Activated naive CD8-positive, alpha-beta T cell treated with anti-CD3 and anti-CD28 coated beads for 36 hours (primary cell): ENCODE measurements at regions not wholly inside any gene's neighbourhood (a gene's known extent, or its start where the extent isn't known, plus 50 kb on each side); places are given as distances from the start of the nearest gene placed in this dataset.
"Not testable (repeated sequence)": the region's sequence is repeated elsewhere in the genome, so short reads cannot be mapped to it uniquely, and the experiment has no call there.

Experiments
- DNase-seq: peaks from one replicate; pipeline ENCODE4 v3.0.0; 2021
- H3K27ac Mint-ChIP-seq: one replicate; pipeline ENCODE4 v1.8.0; 2022; ENCODE audit warnings: mild to moderate bottlenecking, moderate library complexity, mixed read lengths
- H3K27me3 Mint-ChIP-seq: one replicate; pipeline ENCODE4 v1.8.0; 2022; ENCODE audit warnings: mild to moderate bottlenecking, mixed read lengths
- H3K36me3 Mint-ChIP-seq: one replicate; pipeline ENCODE4 v1.8.0; 2021; ENCODE audit warnings: mild to moderate bottlenecking, mixed read lengths
- H3K4me1 Mint-ChIP-seq: one replicate; pipeline ENCODE4 v1.8.0; 2021; ENCODE audit warnings: mixed read lengths
- H3K4me3 Mint-ChIP-seq: one replicate; pipeline ENCODE4 v1.8.0; 2022; ENCODE audit warnings: mild to moderate bottlenecking, moderate library complexity, mixed read lengths
- H3K9me3 Mint-ChIP-seq: one replicate; pipeline ENCODE4 v1.8.0; 2022; ENCODE audit warnings: mixed read lengths

GRCh38 chr2:126117886-126118285, 538.1 kb upstream of the GYPC start:
- no peak overlapping the region for H3K27ac Mint-ChIP-seq
- no peaks in the 10 kb centered on the region for H3K27me3 Mint-ChIP-seq
- no peaks in the 10 kb centered on the region for H3K4me1 Mint-ChIP-seq

GRCh38 chr2:126145752-126146151, 510.2 kb upstream of the GYPC start:
- Mint-ChIP-seq H3K9me3 (peaks cover 10% of the 10 kb centered on the region), H3K36me3 (no peaks in the 10 kb centered on the region), H3K27me3 (no peaks in the 10 kb centered on the region), H3K4me3 (no peak overlapping the region), H3K4me1 (no peaks in the 10 kb centered on the region), H3K27ac (no peak overlapping the region)
- no peak for DNase-seq

More at GRCh38 chr2:126117886-126118285, 538.1 kb upstream of the GYPC start:
- Mint-ChIP-seq H3K9me3 (no peaks in the 10 kb centered on the region), H3K36me3 (no peaks in the 10 kb centered on the region), H3K4me3 (no peak overlapping the region)
- no peak for DNase-seq

DNA sequence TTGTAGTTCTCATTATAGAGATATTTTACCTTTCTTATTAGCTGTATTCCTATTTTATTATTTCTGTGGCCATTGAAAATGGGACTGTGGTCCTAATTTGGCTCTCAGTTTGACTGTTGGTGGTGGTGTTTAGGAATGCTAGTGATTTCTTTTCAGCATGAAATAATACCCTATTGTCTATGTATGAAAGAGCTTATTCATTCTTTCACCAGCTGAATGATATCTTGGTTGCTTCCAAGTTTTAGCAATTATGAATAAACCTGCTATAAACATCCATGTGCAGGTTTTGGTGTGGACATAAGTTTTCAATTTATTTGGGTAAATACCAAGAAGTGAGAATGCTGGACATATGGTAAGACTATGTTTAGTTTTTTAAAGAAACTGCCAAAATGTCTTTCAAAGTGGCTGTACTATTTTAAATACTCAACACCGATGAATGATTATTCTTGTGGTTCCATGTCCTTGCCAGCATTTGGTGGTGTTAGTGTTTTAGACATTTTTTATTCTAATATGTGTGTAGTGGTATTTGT, 501.6 kb upstream of the GYPC start:
- H3K4me1 Mint-ChIP-seq = no peaks in the 10 kb centered on the region
- no peak overlapping the region for H3K27ac Mint-ChIP-seq

GRCh38 chr2:126160950-126161349, 495.0 kb upstream of the GYPC start:
- not testable (repeated sequence) for H3K9me3 Mint-ChIP-seq, H3K4me1 Mint-ChIP-seq, H3K4me3 Mint-ChIP-seq, H3K36me3 Mint-ChIP-seq, DNase-seq, H3K27ac Mint-ChIP-seq, H3K27me3 Mint-ChIP-seq

More for the DNA sequence above, 501.6 kb upstream of the GYPC start:
- DNase-seq = no peak
- H3K36me3 Mint-ChIP-seq = no peaks in the 10 kb centered on the region
- H3K4me3 Mint-ChIP-seq = no peak overlapping the region
- peaks cover 8% of the 10 kb centered on the region for H3K27me3 Mint-ChIP-seq
- peaks cover 4% of the 10 kb centered on the region for H3K9me3 Mint-ChIP-seq

DNA sequence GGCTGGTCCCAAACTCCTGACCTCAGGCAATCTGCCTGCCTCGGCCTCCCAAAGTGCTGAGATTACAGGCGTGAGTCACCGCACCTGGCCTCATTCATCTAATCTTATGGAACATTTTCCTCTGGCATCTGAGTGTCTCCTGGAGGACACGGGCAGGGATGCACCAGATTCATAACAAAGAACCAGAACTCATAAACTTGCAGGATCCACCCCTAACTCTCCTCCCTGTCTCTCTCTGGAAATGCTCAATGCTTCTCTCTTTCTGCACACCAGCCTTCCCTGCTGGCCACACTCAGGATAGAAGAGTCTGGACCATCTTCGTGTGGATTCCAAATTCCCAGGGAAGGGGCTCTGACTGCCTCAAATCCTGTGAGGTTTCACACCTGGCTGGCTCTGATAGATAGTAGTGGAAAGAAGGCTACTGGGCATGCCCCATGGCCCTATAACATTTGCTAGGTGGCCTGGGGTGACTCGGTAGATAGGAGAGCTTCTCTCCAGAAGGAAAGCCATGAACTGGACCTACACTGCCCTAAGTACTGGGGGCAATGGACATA, 483.2 kb upstream of the GYPC start:
- no peaks in the 10 kb centered on the region for H3K27me3 Mint-ChIP-seq
- H3K4me1 Mint-ChIP-seq = no peaks in the 10 kb centered on the region
- no peaks in the 10 kb centered on the region for H3K9me3 Mint-ChIP-seq
- no peak for DNase-seq
- no peak overlapping the region for H3K27ac Mint-ChIP-seq
- H3K4me3 Mint-ChIP-seq = no peak overlapping the region
- no peaks in the 10 kb centered on the region for H3K36me3 Mint-ChIP-seq

DNA sequence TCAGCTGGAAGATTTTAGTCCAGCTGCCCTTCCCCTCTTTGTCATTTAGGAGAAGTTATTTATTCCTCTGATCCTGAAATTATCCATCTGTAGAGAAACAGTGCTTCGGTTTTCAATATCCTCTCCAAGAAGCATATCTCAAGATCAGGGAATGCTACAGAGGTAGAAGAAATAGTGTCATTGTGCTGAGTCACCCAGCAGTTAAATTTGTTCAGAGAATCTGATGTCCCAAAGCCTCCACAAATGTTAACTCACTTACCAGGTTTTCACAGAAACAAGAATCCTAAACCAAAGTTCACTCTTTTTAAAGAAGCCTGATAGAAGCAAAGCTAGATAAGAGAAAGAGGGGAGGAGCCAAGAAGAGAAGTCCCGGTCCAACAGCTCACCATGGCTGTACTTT, 480.7 kb upstream of the GYPC start:
- Mint-ChIP-seq H3K9me3 (no peaks in the 10 kb centered on the region), H3K4me3 (no peak overlapping the region), H3K36me3 (no peaks in the 10 kb centered on the region), H3K4me1 (no peaks in the 10 kb centered on the region), H3K27me3 (no peaks in the 10 kb centered on the region), H3K27ac (no peak overlapping the region)
- no peak for DNase-seq

GRCh38 chr2:126177479-126177878, 478.5 kb upstream of the GYPC start:
- no peak for DNase-seq
- H3K27me3 Mint-ChIP-seq = no peaks in the 10 kb centered on the region
- no peaks in the 10 kb centered on the region for H3K9me3 Mint-ChIP-seq
- no peak overlapping the region for H3K4me3 Mint-ChIP-seq
- no peaks in the 10 kb centered on the region for H3K4me1 Mint-ChIP-seq
- H3K27ac Mint-ChIP-seq = no peak overlapping the region
- no peaks in the 10 kb centered on the region for H3K36me3 Mint-ChIP-seq

- no peak overlapping the region for H3K4me3 Mint-ChIP-seq
- no peak overlapping the region for H3K27ac Mint-ChIP-seq
- DNase-seq = no peak
- H3K9me3 Mint-ChIP-seq = no peaks in the 10 kb centered on the region
- H3K27me3 Mint-ChIP-seq = no peaks in the 10 kb centered on the region
- no peaks in the 10 kb centered on the region for H3K36me3 Mint-ChIP-seq
- H3K4me1 Mint-ChIP-seq = no peaks in the 10 kb centered on the region
Measured at GRCh38 chr2:126187668-126188067, 468.3 kb upstream of the GYPC start.

DNA sequence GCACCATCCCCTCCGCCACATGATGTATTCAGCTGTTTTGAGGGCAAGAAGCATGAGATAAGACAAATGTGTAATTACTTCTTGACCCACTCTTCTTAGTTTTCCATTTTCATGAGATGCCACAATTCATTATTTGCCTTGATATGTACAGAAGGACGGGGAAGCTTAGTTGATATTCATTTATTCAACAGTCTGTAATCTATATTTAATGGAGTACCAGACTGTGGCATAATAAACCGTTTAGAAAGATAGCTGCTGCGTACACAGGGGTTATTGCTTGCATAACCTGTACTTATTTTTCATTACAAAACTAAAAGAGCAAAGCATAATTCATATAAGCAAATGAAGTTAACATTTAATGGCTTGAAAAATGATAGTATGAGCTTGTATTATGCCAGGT, 466.4 kb upstream of the GYPC start:
- no peak overlapping the region for H3K27ac Mint-ChIP-seq
- H3K36me3 Mint-ChIP-seq = no peaks in the 10 kb centered on the region
- H3K27me3 Mint-ChIP-seq = peaks cover 4% of the 10 kb centered on the region
- H3K4me3 Mint-ChIP-seq = no peak overlapping the region
- no peak for DNase-seq
- H3K9me3 Mint-ChIP-seq = no peaks in the 10 kb centered on the region
- no peaks in the 10 kb centered on the region for H3K4me1 Mint-ChIP-seq

- H3K4me3 Mint-ChIP-seq = no peak overlapping the region
- no peaks in the 10 kb centered on the region for H3K36me3 Mint-ChIP-seq
- DNase-seq = no peak
- peaks cover 3% of the 10 kb centered on the region for H3K9me3 Mint-ChIP-seq
- H3K27ac Mint-ChIP-seq = no peak overlapping the region
- no peaks in the 10 kb centered on the region for H3K4me1 Mint-ChIP-seq
- no peaks in the 10 kb centered on the region for H3K27me3 Mint-ChIP-seq
Measured at GRCh38 chr2:126200538-126200937, 455.4 kb upstream of the GYPC start.

GRCh38 chr2:126208266-126208665, 447.7 kb upstream of the GYPC start:
- Mint-ChIP-seq H3K4me1 (no peaks in the 10 kb centered on the region), H3K9me3 (peaks cover 5% of the 10 kb centered on the region), H3K27ac (no peak overlapping the region), H3K36me3 (no peaks in the 10 kb centered on the region), H3K4me3 (no peak overlapping the region), H3K27me3 (no peaks in the 10 kb centered on the region)
- DNase-seq = no peak

DNA sequence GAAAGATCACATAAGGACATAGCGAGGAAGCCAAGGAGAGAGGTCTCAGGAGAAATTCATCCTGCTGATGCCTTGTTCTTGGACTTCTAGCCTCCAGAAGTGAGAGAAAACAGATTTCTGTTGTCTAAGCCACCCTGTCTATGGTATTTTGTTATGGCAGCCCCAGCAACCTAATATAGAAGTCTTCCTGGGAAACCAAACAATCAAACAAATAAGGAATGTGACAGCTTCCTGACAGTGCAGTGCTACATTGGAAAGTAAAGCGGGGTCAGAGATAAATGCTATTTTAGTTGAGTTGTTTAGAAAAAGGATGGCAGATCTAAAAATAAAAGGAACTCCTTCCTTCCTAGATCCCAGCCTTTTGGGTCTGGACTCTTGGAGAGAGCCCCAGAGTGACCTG, 443.2 kb upstream of the GYPC start:
- no peak overlapping the region for H3K4me3 Mint-ChIP-seq
- no peaks in the 10 kb centered on the region for H3K36me3 Mint-ChIP-seq
- DNase-seq = no peak
- H3K9me3 Mint-ChIP-seq = peaks cover 3% of the 10 kb centered on the region
- H3K27ac Mint-ChIP-seq = no peak overlapping the region
- peaks cover 7% of the 10 kb centered on the region for H3K27me3 Mint-ChIP-seq
- H3K4me1 Mint-ChIP-seq = no peaks in the 10 kb centered on the region

DNA sequence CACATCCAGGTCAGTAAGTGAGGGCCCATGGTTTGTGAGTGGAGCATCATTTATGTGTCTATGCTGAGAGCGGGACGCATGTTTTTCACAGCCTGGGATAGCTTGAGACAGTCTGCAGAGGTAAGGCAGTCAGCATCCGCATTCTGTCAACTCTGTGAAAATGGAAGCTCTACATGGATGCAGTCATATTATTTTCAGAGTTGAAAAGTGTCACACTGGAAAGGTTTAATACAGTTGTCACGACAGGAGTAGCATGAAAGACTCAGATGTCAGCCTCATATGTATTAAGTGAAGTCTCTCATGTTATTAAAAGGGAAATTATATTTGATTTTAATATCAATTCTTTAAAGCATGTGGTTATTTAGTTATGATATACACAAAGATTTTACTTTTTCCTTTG, 436.9 kb upstream of the GYPC start:
- no peaks in the 10 kb centered on the region for H3K36me3 Mint-ChIP-seq
- DNase-seq = no peak
- H3K4me3 Mint-ChIP-seq = no peak overlapping the region
- H3K9me3 Mint-ChIP-seq = peaks cover 4% of the 10 kb centered on the region
- peaks cover 14% of the 10 kb centered on the region for H3K27me3 Mint-ChIP-seq
- no peak overlapping the region for H3K27ac Mint-ChIP-seq
- H3K4me1 Mint-ChIP-seq = no peaks in the 10 kb centered on the region

- Mint-ChIP-seq H3K4me3 (no peak overlapping the region), H3K27ac (no peak overlapping the region), H3K4me1 (no peaks in the 10 kb centered on the region), H3K27me3 (peaks cover 14% of the 10 kb centered on the region), H3K36me3 (no peaks in the 10 kb centered on the region), H3K9me3 (peaks cover 4% of the 10 kb centered on the region)
- no peak for DNase-seq
Measured at GRCh38 chr2:126220331-126220730, 435.6 kb upstream of the GYPC start.

- H3K36me3 Mint-ChIP-seq = no peaks in the 10 kb centered on the region
- H3K4me1 Mint-ChIP-seq = no peaks in the 10 kb centered on the region
- H3K9me3 Mint-ChIP-seq = peaks cover 4% of the 10 kb centered on the region
- H3K4me3 Mint-ChIP-seq = no peak overlapping the region
- H3K27ac Mint-ChIP-seq = no peak overlapping the region
- DNase-seq = no peak
- H3K27me3 Mint-ChIP-seq = peaks cover 11% of the 10 kb centered on the region
Measured at GRCh38 chr2:126221506-126221905, 434.5 kb upstream of the GYPC start.

DNA sequence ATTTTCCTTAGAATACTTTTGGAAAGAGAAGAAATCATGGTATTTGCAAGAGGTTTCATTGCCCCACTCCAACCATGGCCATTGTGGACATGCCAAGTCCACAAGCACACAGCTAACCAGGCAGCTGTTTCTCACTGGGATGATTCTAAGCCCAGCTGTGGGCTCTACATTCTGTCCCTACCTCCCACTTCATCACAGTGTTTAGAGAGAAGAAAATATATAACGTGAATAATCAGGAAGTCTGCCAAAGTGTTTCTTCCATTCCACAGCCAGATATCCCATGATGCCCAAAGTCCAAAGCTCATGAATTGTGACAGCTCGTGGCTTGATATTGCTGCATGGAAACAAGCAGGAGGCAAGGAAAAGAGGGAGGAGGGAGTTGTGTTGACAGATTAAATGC, 433.7 kb upstream of the GYPC start:
- Mint-ChIP-seq H3K27ac (no peak overlapping the region), H3K36me3 (no peaks in the 10 kb centered on the region), H3K4me1 (no peaks in the 10 kb centered on the region), H3K27me3 (peaks cover 9% of the 10 kb centered on the region), H3K4me3 (no peak overlapping the region), H3K9me3 (peaks cover 4% of the 10 kb centered on the region)
- no peak for DNase-seq
